ENCODE measurements at regions not wholly inside any gene's neighbourhood (a gene's known extent, or its start where the extent isn't known, plus 50 kb on each side); places are given as distances from the start of the nearest gene placed in this dataset.

GRCh38 chr6:2579241-2579761 lies 171.4 kb downstream of the MYLK4 start:
- no peak for TF ChIP-seq ZNF10 (tag by site-specific recombination; IDR thresholded peaks at IDR 0.05)
- no peak for TF ChIP-seq ZNF354C (tag by site-specific recombination; IDR thresholded peaks at IDR 0.05; ENCODE audit: borderline replicate concordance, low read depth)
- no peak for TF ChIP-seq CTCF (tag by site-specific recombination; IDR thresholded peaks at IDR 0.05)
- TF ChIP-seq ZNF747 (tag by site-specific recombination; IDR thresholded peaks at IDR 0.05): no peak
